ENCODE measurements at regions not wholly inside any gene's neighbourhood (a gene's known extent, or its start where the extent isn't known, plus 50 kb on each side); places are given as distances from the start of the nearest gene placed in this dataset.
"Not testable (repeated sequence)": the region's sequence is repeated elsewhere in the genome, so short reads cannot be mapped to it uniquely, and the experiment has no call there.

- TF ChIP-seq CTCF (IDR thresholded peaks at IDR 0.05), result no peak
- peak in 1 of 3 donors; percentile 65 for DNase-seq
- Histone ChIP-seq H3K36me3 (ENCODE audit: low read depth) (no peaks in the 10 kb centered on the region), H3K4me3 (no peak overlapping the region), H3K4me1 (ENCODE audit: low read depth) (peaks cover 31% of the 10 kb centered on the region), H3K9me3 (no peaks in the 10 kb centered on the region)
- intact Hi-C loops (cut with DNase I, micrococcal nuclease), result no loop called here
- ATAC-seq, result peak; percentile 85
Measured at GRCh38 chr9:82419696-82420486, 431.3 kb downstream of the SPATA31D1 start.

GRCh38 chr9:82421498-82421897 is 432.9 kb downstream of the SPATA31D1 start:
- intact Hi-C loops (cut with DNase I, micrococcal nuclease), result no loop called here
- Histone ChIP-seq H3K36me3 (ENCODE audit: low read depth) (no peaks in the 10 kb centered on the region), H3K4me3 (no peak overlapping the region), H3K9me3 (no peaks in the 10 kb centered on the region), H3K4me1 (ENCODE audit: low read depth) (peaks cover 31% of the 10 kb centered on the region)
- TF ChIP-seq CTCF (IDR thresholded peaks at IDR 0.05), result no peak
- ATAC-seq (no peak), DNase-seq (no peak)

GRCh38 chr9:82423700-82424099 is 435.1 kb downstream of the SPATA31D1 start:
- H3K4me1 ChIP-seq (ENCODE audit: low read depth), result peaks cover 31% of the 10 kb centered on the region
- H3K9me3 ChIP-seq, result no peaks in the 10 kb centered on the region
- H3K36me3 ChIP-seq (ENCODE audit: low read depth), result no peaks in the 10 kb centered on the region
- DNase-seq, result peak in 2 of 3 donors; percentile 50 to 82
- intact Hi-C loops (cut with DNase I, micrococcal nuclease), result no loop called here
- ATAC-seq, result peak; percentile 84
- H3K4me3 ChIP-seq, result no peak overlapping the region
- no peak for TF ChIP-seq CTCF (IDR thresholded peaks at IDR 0.05)

- Histone ChIP-seq H3K4me3 (no peak overlapping the region), H3K36me3 (ENCODE audit: low read depth) (no peaks in the 10 kb centered on the region), H3K9me3 (no peaks in the 10 kb centered on the region), H3K4me1 (ENCODE audit: low read depth) (peaks cover 25% of the 10 kb centered on the region)
- DNase-seq, result no peak
- ATAC-seq, result peak; percentile 72
- no peak for TF ChIP-seq CTCF (IDR thresholded peaks at IDR 0.05)
- intact Hi-C loops (cut with DNase I, micrococcal nuclease), result no loop called here
Measured at GRCh38 chr9:82424599-82425120, 436.1 kb downstream of the SPATA31D1 start.

GRCh38 chr9:82431121-82431520 is 442.5 kb downstream of the SPATA31D1 start:
- ATAC-seq (no peak), DNase-seq (no peak)
- Histone ChIP-seq H3K36me3 (ENCODE audit: low read depth) (no peaks in the 10 kb centered on the region), H3K9me3 (peaks cover 2% of the 10 kb centered on the region), H3K4me1 (ENCODE audit: low read depth) (no peaks in the 10 kb centered on the region), H3K4me3 (no peak overlapping the region)
- intact Hi-C loops (cut with DNase I, micrococcal nuclease), result no loop called here
- no peak for TF ChIP-seq CTCF (IDR thresholded peaks at IDR 0.05)

- ATAC-seq; H3K36me3 ChIP-seq (ENCODE audit: low read depth); H3K4me3 ChIP-seq; intact Hi-C loops (cut with DNase I, micrococcal nuclease); DNase-seq; H3K4me1 ChIP-seq (ENCODE audit: low read depth); H3K9me3 ChIP-seq: not testable (repeated sequence)
Measured at GRCh38 chr9:82433290-82433931, 444.8 kb downstream of the SPATA31D1 start.
